Lower leg skin (tissue), 3 donors: ENCODE measurements at regions not wholly inside any gene's neighbourhood (a gene's known extent, or its start where the extent isn't known, plus 50 kb on each side); places are given as distances from the start of the nearest gene placed in this dataset.

Source experiments
- CTCF ChIP-seq, 3 donors: fragments of 450-650 bp; IDR thresholded peaks; one replicate each; pipeline ENCODE4 v1.5.1; 2016; ENCODE audit warnings: antibody characterized with exemption in 3 of 3, mild to moderate bottlenecking in 3 of 3, moderate library complexity in 2 of 3
- POLR2A ChIP-seq, 2 donors: fragments of 450-650 bp; IDR thresholded peaks; one replicate each; pipeline ENCODE4 v1.6.1; 2016 to 2017; ENCODE audit warnings: antibody characterized with exemption in 2 of 2, mild to moderate bottlenecking in 1 of 2, moderate library complexity in 1 of 2

GRCh38 chr12:13404111-13404628, 207.6 kb downstream of the EMP1 start:
- no peak for TF ChIP-seq CTCF (IDR thresholded peaks at IDR 0.05)
- no peak for TF ChIP-seq POLR2A (IDR thresholded peaks at IDR 0.05)
